D721Med (cell line): ENCODE measurements at regions not wholly inside any gene's neighbourhood (a gene's known extent, or its start where the extent isn't known, plus 50 kb on each side); places are given as distances from the start of the nearest gene placed in this dataset.

Experiments used
- DNase-seq: peaks from one replicate; pipeline ENCODE4 v3.0.0; 2011; ENCODE audit warnings: low spot score; ENCODE audit not compliant: insufficient read length
- FAIRE-seq: peaks from 2 replicates; lab custom pipeline; 2011; peaks lifted over from hg19 to GRCh38; lab: Jason Lieb, UNC
- TF ChIP-seq, protein P1 (sequence below): IDR thresholded peaks from 2 replicates; pipeline ENCODE4 v1.5.1; 2012; ENCODE audit warnings: mild to moderate bottlenecking, control low read depth; ENCODE audit not compliant: insufficient read depth; ENCODE audit errors: missing control alignments

DNA sequence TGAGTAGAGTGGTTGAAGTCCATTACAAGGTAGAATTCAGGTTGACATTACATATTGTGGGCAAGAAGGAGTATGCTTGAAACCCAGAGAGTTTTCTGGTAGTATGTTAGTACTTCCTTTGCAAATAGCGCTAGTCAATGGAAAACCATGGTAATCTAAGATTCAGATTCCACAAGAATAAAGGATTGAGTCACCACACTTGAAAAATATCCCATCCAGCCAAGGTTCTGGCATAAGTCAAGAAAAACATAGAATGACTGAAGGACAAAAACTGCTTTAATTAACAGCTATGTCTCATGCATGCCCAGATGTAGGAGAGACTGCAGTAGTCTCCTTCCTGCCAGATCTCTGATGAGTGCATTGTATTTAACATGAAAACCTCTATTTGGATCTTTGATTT is 469.8 kb downstream of the BMP2 start:
- TF ChIP-seq, protein P1, sequence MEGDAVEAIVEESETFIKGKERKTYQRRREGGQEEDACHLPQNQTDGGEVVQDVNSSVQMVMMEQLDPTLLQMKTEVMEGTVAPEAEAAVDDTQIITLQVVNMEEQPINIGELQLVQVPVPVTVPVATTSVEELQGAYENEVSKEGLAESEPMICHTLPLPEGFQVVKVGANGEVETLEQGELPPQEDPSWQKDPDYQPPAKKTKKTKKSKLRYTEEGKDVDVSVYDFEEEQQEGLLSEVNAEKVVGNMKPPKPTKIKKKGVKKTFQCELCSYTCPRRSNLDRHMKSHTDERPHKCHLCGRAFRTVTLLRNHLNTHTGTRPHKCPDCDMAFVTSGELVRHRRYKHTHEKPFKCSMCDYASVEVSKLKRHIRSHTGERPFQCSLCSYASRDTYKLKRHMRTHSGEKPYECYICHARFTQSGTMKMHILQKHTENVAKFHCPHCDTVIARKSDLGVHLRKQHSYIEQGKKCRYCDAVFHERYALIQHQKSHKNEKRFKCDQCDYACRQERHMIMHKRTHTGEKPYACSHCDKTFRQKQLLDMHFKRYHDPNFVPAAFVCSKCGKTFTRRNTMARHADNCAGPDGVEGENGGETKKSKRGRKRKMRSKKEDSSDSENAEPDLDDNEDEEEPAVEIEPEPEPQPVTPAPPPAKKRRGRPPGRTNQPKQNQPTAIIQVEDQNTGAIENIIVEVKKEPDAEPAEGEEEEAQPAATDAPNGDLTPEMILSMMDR = no peak
- DNase-seq (no peak), FAIRE-seq (no peak)

GRCh38 chr20:7240490-7240889 is 473.0 kb downstream of the BMP2 start:
- no peak for FAIRE-seq

GRCh38 chr20:7248281-7249201 is 481.1 kb downstream of the BMP2 start:
- no peak for DNase-seq
- TF ChIP-seq, protein P1 = no peak

More at GRCh38 chr20:7240490-7240889, 473.0 kb downstream of the BMP2 start:
- TF ChIP-seq, protein P1 = no peak
- no peak for DNase-seq

DNA sequence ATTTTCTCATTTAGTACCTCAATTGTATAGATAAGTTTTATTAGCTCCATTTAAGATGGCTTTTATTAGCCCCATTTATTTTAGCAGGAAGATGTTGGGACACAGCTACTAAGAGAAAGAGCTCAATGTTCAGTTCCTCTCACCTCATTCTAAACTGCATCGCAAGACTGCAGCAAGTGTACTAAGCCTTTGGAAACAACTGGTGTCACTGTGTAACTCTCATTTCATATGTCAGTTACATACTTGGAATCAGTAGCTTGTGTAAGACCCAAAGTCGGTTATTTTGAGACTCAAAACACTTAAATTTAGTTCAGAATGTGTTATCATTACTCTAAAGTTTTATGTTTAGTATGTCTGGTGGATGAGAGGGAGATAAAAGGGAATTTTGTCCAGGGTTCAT is 482.9 kb downstream of the BMP2 start:
- no peak for FAIRE-seq
- TF ChIP-seq, protein P1 = no peak
- DNase-seq = no peak

More at GRCh38 chr20:7248281-7249201, 481.1 kb downstream of the BMP2 start:
- FAIRE-seq = no peak

- FAIRE-seq (no peak), DNase-seq (no peak)
- TF ChIP-seq, protein P1 = no peak
These were observed 489.6 kb downstream of the BMP2 start for GRCh38 chr20:7257099-7257498.

- TF ChIP-seq, protein P1 = no peak
- no peak for FAIRE-seq
- DNase-seq = no peak
These were observed 490.4 kb downstream of the BMP2 start for GRCh38 chr20:7257692-7258466.
